ENCODE measurements at regions not wholly inside any gene's neighbourhood (a gene's known extent, or its start where the extent isn't known, plus 50 kb on each side); places are given as distances from the start of the nearest gene placed in this dataset.

GRCh38 chr9:35540315-35540714 lies 50.4 kb downstream of the RUSC2 start:
- DNase-seq, result no peak

DNA sequence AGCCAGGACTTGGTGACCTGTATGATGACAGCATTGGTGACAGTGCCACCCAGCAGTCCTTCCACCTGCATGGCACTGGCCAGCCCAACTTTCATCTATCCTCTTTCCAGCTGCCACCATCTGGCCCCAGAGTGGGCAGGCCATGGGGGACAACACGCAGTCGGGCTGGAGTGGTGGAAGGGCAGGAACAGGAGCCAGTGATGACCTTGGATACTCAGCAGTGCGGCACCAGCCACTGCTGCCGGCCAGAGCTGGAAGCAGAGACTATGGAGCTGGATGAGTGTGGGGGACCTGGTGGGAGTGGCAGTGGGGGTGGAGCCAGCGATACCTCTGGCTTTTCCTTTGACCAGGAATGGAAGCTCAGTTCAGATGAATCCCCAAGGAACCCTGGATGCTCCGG lies 56.9 kb downstream of the RUSC2 start:
- no peak for DNase-seq

GRCh38 chr9:35547889-35548418 lies 57.1 kb upstream of the TESK1 start:
- DNase-seq, result no peak

GRCh38 chr9:35548571-35548970 lies 56.5 kb upstream of the TESK1 start:
- DNase-seq, result no peak

DNA sequence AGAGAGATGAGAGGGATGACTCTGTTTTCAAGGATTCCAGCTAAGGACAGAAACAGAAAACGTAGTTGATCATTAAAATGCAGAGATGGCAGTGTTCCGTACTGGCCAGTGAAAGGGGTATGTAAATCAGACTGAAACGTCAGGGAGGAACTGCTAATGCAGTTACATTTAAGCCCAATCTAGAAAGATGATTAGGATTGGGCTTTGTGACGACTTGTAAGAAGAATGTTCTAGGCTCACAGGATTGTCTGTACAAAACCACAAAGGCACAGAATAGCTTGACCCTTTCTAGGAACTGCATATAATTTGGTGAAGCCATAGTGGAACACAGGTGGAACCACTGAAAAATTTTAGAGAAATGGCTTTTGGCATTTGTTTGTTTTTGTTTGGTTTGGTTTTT lies 55.6 kb upstream of the TESK1 start:
- no peak for DNase-seq

DNA sequence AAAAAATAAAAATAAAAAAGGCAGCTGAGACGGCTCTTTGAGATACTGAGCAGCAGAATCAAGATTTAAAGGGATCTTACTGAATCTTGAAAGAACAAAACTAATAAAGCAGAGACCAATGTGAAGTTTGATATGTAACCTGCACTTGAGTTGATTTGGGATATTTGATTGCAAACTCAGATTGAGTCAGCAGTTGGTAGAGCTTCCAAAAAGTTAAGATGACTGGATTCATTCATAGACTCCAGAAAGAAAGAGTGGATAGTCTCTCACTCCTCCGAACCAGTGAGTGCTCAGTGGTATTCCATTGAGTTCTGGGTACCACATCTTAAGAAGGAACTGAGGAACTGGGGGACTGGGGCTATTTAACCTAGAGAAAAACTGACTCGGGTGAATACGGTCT lies 52.7 kb upstream of the TESK1 start:
- DNase-seq, result no peak

DNA sequence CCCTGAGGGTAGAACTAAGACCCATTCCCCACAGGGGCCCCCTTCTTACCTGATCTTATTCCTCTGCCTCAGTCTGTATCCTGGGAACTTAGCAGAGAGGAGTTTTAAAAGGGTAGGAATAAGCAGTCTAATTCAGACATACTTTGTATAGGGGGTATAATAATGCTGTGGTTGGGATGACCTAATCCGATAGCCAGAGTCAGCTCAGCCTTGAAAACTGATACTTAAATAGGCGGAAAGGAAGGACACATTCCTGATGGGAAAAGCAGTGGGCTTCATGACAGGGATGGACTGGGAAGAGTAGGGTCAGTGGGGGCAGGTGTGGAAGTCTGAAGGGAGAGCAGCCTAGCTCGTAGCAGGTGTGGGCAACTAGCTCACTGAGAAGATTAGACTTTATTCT lies 52.2 kb upstream of the TESK1 start:
- DNase-seq, result no peak

GRCh38 chr9:35553670-35554543 lies 51.2 kb upstream of the TESK1 start:
- peak; percentile 15 for DNase-seq

DNA sequence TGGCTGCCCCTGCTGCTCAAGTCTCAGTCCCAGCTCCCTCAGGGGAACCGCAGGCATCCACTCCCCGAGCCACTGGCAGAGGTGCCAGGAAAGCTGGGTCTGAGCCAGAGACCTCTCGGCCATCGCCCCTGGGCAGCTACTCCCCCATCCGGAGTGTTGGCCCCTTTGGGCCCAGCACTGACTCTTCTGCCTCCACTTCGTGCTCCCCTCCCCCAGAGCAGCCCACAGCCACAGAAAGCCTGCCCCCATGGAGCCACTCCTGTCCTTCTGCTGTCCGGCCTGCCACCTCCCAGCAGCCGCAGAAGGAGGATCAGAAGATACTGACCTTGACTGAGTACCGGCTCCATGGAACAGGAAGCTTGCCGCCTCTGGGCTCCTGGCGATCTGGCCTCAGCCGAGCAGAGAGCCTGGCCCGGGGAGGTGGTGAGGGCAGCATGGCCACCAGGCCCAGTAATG lies 49.8 kb upstream of the TESK1 start:
- DNase-seq, result no peak

Measured in NCI-H774 (cell line).